Gastrocnemius medialis (tissue), 4 donors: ENCODE measurements at regions not wholly inside any gene's neighbourhood (a gene's known extent, or its start where the extent isn't known, plus 50 kb on each side); places are given as distances from the start of the nearest gene placed in this dataset.
"Not testable (repeated sequence)": the region's sequence is repeated elsewhere in the genome, so short reads cannot be mapped to it uniquely, and the experiment has no call there.

Source experiments
- POLR2A ChIP-seq, 2 donors: fragments of 450-650 bp; IDR thresholded peaks; one replicate each; pipeline ENCODE4 v1.6.1; 2017; ENCODE audit warnings: antibody characterized with exemption in 2 of 2, mild to moderate bottlenecking in 2 of 2, moderate library complexity in 2 of 2
- TF ChIP-seq, protein P1 (sequence below), 5 experiments: fragments of 450-650 bp in 3 of 5; fragments of 200-600 bp in 2 of 5; sonication (generic) in 2 of 5; IDR thresholded peaks in 4 of 5; conservative IDR thresholded peaks in 1 of 5; 1 replicate in 4 of 5; 2 replicates in 1 of 5; pipeline ENCODE4 v1.5.1; 2016 to 2019; ENCODE audit warnings: antibody characterized with exemption in 5 of 5, mild to moderate bottlenecking in 3 of 5, moderate library complexity in 3 of 5

DNA sequence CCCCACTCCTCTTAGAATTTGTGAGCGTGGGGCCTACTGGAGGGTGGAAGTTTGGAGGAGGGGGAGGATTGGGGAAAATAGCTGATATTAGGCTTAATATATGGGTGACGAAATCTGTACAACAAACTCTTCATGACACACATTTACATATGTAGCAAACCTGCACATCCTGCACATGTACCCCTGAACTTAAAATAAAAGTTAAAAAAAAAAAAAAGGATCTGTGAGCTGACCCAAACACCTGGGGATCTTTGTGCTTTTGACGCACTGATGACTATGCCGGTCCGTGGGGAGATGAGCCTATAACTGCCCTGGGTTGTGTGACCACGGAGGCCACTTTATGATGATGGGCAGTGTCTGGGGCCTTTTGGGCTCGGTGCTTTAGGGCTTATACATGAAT is 107.7 kb downstream of the IGLL1 start:
- TF ChIP-seq, protein P1, sequence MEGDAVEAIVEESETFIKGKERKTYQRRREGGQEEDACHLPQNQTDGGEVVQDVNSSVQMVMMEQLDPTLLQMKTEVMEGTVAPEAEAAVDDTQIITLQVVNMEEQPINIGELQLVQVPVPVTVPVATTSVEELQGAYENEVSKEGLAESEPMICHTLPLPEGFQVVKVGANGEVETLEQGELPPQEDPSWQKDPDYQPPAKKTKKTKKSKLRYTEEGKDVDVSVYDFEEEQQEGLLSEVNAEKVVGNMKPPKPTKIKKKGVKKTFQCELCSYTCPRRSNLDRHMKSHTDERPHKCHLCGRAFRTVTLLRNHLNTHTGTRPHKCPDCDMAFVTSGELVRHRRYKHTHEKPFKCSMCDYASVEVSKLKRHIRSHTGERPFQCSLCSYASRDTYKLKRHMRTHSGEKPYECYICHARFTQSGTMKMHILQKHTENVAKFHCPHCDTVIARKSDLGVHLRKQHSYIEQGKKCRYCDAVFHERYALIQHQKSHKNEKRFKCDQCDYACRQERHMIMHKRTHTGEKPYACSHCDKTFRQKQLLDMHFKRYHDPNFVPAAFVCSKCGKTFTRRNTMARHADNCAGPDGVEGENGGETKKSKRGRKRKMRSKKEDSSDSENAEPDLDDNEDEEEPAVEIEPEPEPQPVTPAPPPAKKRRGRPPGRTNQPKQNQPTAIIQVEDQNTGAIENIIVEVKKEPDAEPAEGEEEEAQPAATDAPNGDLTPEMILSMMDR (IDR thresholded peaks at IDR 0.05 in 4 of 5, conservative IDR thresholded peaks at IDR 0.05 in 1 of 5) = not testable (repeated sequence)
- TF ChIP-seq POLR2A (IDR thresholded peaks at IDR 0.05) = not testable (repeated sequence)
